HK-2 (cell line): ENCODE measurements at regions not wholly inside any gene's neighbourhood (a gene's known extent, or its start where the extent isn't known, plus 50 kb on each side); places are given as distances from the start of the nearest gene placed in this dataset.

ENCODE experiments used
- DNase-seq: peaks from one replicate; pipeline ENCODE4 v3.0.0-alpha.2; 2018; ENCODE audit not compliant: unreplicated experiment

- DNase-seq = peak; percentile 80
These were observed 156.3 kb downstream of the TMX1 start for GRCh38 chr14:51396222-51396815.

GRCh38 chr14:51398898-51399297 lies 158.9 kb downstream of the TMX1 start:
- DNase-seq = peak; percentile 79

GRCh38 chr14:51400139-51400538 lies 160.1 kb downstream of the TMX1 start:
- no peak for DNase-seq

- DNase-seq = no peak
These were observed 161.2 kb downstream of the TMX1 start for GRCh38 chr14:51401272-51401671.

GRCh38 chr14:51401756-51402155 lies 161.7 kb downstream of the TMX1 start:
- no peak for DNase-seq

- no peak for DNase-seq
These were observed 170.8 kb downstream of the TMX1 start for GRCh38 chr14:51410897-51411296.

- DNase-seq = no peak
These were observed 179.6 kb downstream of the TMX1 start for GRCh38 chr14:51419685-51420084.

- no peak for DNase-seq
These were observed 182.7 kb downstream of the TMX1 start for GRCh38 chr14:51422704-51423103.

- no peak for DNase-seq
These were observed 184.0 kb downstream of the TMX1 start for GRCh38 chr14:51424041-51424440.

- no peak for DNase-seq
These were observed 184.7 kb downstream of the TMX1 start for GRCh38 chr14:51424561-51425251.

GRCh38 chr14:51428981-51429380 lies 188.9 kb downstream of the TMX1 start:
- no peak for DNase-seq

GRCh38 chr14:51430079-51430478 lies 190.0 kb downstream of the TMX1 start:
- no peak for DNase-seq

- DNase-seq = no peak
These were observed 190.6 kb downstream of the TMX1 start for GRCh38 chr14:51430633-51431032.

- DNase-seq = no peak
These were observed 191.1 kb downstream of the TMX1 start for GRCh38 chr14:51431033-51431709.

GRCh38 chr14:51431741-51432140 lies 191.7 kb downstream of the TMX1 start:
- no peak for DNase-seq

- no peak for DNase-seq
These were observed 192.4 kb downstream of the TMX1 start for GRCh38 chr14:51432302-51432948.

- no peak for DNase-seq
These were observed 196.6 kb downstream of the TMX1 start for GRCh38 chr14:51436630-51437029.

GRCh38 chr14:51439896-51440295 lies 199.8 kb downstream of the TMX1 start:
- DNase-seq = no peak

- DNase-seq = no peak
These were observed 201.0 kb downstream of the TMX1 start for GRCh38 chr14:51441001-51441400.

GRCh38 chr14:51442513-51443175 lies 202.6 kb downstream of the TMX1 start:
- peak; percentile 71 for DNase-seq

- DNase-seq = no peak
These were observed 203.4 kb downstream of the TMX1 start for GRCh38 chr14:51443195-51444018.
